Suppressor macrophage treated with lipopolysaccharide for 4 hours (primary cell): ENCODE measurements at regions not wholly inside any gene's neighbourhood (a gene's known extent, or its start where the extent isn't known, plus 50 kb on each side); places are given as distances from the start of the nearest gene placed in this dataset.

Experiments used
- DNase-seq: peaks from one replicate; pipeline ENCODE4 v3.0.0-alpha.2; 2020

DNA sequence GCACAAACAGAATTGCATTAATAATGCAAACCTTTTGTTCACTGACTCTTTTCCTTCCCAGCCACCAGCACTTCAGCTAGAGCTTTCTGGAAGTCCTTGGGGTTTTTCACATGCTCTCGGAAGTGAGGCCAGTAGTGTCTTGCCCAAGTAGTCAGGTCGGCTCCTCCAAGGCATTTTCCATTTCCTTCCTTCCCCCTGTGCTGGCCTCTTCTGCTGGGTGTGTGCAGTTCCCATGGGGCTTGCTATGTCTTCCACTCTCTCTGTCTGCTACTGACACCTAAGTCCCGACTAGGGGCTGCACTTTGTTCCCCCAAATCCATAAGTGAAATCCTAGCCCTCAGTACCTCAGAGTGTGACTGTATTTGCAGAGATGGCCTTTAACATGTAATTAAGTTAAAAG is 175.6 kb upstream of the BMPER start:
- DNase-seq = no peak

GRCh38 chr7:33730958-33731357 is 174.4 kb upstream of the BMPER start:
- no peak for DNase-seq

DNA sequence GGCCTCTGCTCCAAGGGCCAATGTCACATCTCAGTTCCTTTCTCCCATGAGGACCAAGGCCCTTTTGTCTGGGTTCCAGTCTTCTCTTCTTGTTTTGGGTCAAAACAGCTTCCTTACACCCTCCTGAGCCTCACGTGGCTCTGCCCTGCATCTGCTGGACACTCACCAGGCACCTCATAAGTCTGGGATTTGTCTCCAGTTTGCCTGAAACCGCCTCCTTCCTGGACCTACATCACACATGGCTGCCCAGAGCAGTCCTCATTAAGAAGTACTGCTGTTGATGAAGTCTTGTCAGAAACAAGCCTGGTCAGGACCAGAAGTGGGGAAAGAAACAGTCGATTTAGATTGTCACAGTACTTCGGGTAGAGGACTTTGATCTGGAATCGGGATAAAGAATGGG is 173.4 kb upstream of the BMPER start:
- no peak for DNase-seq

DNA sequence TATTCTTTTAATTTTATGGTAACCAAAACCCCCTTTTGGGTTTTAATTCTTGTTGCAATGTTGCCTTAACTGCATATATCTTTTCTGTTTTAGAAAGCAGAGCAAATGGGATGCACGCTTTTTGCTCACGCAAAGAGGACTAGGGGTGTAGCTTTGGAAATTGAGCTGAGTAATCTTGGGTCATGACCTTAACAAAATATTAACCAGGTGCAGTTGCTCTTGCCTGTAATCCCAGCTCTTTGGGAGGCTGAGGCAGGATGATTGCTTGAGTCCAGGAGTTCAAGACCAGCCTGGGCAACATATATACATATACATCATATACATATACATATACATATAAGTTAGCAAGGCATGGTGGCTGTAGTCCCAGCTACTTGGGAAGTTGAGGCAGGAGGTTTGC is 172.9 kb upstream of the BMPER start:
- DNase-seq = no peak

GRCh38 chr7:33733870-33734650 is 171.3 kb upstream of the BMPER start:
- no peak for DNase-seq

DNA sequence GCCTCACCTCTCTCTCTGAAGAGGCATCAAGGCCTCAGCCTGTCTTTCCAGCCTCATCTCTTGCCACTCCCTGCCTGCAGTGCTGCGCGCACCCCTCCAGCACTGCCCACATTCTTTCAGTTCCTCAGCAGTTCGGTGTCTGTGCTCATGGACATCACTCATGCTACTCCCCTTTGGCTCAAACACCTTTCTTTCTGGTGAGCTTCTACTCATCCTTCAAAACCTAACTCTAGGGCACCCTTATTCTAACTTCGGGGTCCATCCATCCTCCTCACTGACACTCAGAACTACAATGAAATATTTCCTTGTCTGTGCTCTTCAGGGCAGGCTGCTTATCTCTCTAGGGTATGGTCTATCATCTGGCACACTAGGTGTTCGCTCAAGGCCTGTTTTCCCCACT is 169.9 kb upstream of the BMPER start:
- DNase-seq = no peak

DNA sequence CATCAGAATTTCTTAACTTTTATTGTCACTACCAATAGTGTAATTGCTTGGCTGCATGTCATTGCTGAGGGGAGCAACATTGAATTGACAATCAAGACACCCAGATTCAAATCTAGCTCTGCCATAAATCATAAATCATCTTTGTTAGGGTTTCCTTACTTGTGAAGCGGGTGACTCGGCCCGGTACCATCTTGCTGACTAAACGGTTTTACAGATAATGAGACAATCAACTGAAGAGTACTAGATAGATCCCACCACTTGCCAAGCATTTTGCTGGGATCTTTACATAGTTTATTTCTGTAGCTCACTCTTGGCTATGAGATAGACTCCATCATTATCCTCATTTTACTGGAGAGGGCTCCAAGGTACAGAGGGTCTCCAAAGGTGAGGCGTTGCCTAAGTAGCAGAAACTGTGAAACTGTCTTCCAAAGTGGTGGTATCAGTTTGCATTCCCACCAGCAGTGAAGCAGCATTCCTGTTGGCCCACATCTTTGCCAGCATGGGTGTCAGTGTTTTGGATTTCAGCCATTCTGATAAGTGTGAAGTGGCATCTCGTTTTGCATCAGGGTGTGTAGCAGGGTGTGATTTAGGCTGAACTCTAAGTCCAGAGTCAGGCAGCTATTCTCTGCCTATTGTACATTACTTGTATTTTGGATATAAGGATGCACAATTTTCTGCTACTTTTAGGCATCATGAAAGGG is 168.7 kb upstream of the BMPER start:
- DNase-seq = no peak

GRCh38 chr7:33738260-33738935 is 166.9 kb upstream of the BMPER start:
- no peak for DNase-seq

GRCh38 chr7:33739286-33739685 is 166.1 kb upstream of the BMPER start:
- no peak for DNase-seq

- DNase-seq = no peak
Measured at GRCh38 chr7:33742521-33742920, 162.8 kb upstream of the BMPER start.

GRCh38 chr7:33742999-33743587 is 162.2 kb upstream of the BMPER start:
- no peak for DNase-seq

GRCh38 chr7:33743594-33743993 is 161.7 kb upstream of the BMPER start:
- no peak for DNase-seq

DNA sequence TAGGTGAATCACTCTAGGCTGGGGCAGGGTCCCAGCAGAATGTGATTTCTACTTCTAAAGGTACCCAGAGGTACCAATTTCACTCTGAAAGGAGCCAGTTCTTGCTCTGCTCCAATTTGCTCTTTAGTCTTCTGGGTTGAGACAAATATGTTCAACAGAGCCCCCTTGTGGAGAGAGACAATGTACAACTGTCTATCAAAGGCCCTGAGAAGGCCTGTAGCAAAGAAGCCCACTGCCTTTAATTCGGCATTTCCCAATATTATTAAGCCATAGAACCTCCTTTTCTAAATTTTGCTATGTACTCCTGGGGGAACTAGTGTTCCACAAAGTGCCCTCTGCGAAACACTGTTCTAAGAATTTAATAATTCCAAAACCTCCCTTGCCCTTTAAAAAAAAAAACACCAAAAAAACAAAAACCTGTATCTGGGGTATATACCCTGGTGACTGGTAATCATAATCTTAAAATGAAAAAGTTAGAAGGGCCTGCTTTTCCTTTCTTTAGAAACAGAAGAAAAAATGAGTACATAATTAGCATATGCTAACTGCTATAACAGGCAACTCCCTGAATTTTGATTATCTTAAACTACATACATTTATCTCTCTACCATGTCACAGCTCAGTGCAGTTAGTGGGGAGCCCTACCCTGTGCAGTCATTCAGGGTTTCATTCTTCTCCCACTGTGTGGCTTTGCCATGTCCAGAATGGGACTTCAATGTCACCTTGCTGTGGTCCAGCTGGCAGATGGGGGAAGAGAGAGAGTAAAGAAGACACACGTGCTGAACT is 160.9 kb upstream of the BMPER start:
- peak; percentile 61 for DNase-seq

- no peak for DNase-seq
Measured at GRCh38 chr7:33745934-33746333, 159.4 kb upstream of the BMPER start.

- DNase-seq = no peak
Measured at GRCh38 chr7:33748793-33749192, 156.5 kb upstream of the BMPER start.

DNA sequence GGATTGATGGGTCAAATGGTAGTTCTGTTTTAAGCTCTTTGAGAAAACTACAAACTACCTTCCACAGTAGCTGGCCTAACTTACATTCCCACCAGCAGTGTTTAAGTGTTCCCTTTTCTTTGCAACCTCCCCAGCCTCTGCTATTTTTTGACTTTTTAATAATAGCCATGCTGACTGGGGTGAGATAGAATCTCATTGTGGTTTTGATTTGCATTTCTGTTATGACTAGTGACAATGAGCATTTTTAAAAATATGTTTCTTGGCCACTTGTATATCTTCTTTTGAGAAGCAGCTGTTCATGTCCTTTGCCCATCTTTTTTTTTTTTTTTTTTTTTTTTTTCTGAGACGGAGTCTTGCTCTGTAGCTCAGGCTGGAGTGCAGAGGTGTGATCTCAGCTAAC is 155.2 kb upstream of the BMPER start:
- no peak for DNase-seq

GRCh38 chr7:33751443-33751842 is 153.9 kb upstream of the BMPER start:
- no peak for DNase-seq

- no peak for DNase-seq
Measured at GRCh38 chr7:33753881-33754525, 151.3 kb upstream of the BMPER start.

DNA sequence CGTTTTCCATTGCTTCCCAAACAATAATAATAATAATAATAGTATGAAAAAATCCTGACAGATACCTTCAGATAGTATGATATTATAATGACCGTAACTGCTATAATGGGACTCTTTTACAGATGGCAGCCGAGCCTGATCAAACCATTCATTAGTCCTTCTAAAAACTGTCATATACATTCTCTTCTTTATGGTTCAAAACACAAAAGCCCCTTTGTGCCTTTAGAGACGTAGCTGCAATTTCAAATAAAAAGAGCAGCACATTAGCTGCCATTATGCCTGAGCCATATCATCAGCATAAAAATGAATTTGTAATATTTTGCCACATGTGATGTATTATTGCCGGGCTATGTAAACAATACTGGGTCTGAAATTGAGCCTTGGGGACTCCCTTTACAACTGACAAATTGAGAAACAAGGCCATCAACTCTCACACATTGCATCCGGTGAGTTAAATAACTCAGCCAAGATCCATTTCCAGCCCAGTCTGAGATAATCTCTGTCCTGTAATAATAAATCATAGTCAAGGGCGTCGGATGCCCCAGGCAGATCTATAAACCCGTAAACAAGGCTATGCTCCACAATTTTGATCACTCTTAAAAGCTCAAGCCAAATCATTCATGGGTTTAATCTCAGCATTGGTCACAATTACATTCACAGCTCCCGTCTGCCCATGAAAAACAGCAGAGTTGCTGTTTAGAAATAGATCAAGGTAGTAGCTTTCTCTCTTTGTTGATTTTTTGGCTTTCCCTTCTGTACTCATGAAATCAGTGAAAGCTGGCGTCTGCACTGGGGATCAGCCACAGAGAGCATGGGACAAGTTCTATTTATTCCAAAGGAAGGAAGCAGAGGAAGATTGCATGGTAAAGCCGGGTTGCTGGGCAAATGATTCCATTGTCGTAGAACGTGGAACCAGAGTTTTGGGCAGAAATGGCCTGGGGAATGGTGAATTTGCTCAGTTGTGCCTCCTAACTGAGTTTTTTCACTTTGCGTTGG is 150.1 kb upstream of the BMPER start:
- no peak for DNase-seq

DNA sequence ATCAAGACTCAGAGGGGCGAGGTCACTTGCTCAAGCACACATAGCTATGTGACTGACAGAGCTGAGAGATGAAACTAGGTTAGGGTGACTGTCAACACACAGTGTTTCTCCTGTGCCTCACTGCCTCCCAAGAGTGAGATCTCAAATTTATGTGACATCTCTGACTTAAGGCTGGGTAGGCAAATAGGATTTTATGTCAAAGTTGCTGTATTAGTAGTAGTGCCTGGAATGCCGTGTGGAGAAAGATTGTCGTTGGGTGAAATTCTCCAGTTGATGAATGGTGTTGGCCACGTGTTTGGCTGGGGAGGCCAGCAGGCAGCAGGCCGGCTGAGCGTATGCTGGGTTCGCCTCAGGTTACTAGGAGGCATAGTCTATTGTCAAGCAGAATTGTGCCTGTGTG is 148.3 kb upstream of the BMPER start:
- no peak for DNase-seq

- DNase-seq = peak; percentile 56
Measured at GRCh38 chr7:33757563-33758165, 147.7 kb upstream of the BMPER start.
